BE2C (cell line): ENCODE measurements at regions not wholly inside any gene's neighbourhood (a gene's known extent, or its start where the extent isn't known, plus 50 kb on each side); places are given as distances from the start of the nearest gene placed in this dataset.

Experiments
- DNase-seq: peaks from one replicate; pipeline ENCODE4 v3.0.0-alpha.2; 2020
- H3K27me3 ChIP-seq: fragments of 250-450 bp; sonication (Bioruptor Pico); 2 replicates; pipeline ENCODE4 v1.5.1; 2020; ENCODE audit warnings: mild to moderate bottlenecking
- H3K36me3 ChIP-seq: fragments of 250-450 bp; sonication (Bioruptor Pico); 2 replicates; pipeline ENCODE4 v1.5.1; 2020; ENCODE audit warnings: mild to moderate bottlenecking
- H3K4me1 ChIP-seq: fragments of 250-450 bp; sonication (Bioruptor Pico); 2 replicates; pipeline ENCODE4 v1.5.1; 2020
- H3K4me3 ChIP-seq: 2 replicates; pipeline ENCODE4 v1.5.1; 2011; ENCODE audit warnings: low read depth, low read length
- H3K9me3 ChIP-seq: fragments of 250-450 bp; sonication (Bioruptor Pico); 2 replicates; pipeline ENCODE4 v1.5.1; 2020
- CTCF ChIP-seq: IDR thresholded peaks from 2 replicates; pipeline ENCODE4 v1.5.1; 2012; ENCODE audit warnings: mild to moderate bottlenecking, low read depth, low read length

- peaks cover 3% of the 10 kb centered on the region; the same call in 1 of the 2 replicates for H3K27me3 ChIP-seq
- no peak for TF ChIP-seq CTCF
- no peaks in the 10 kb centered on the region for H3K4me1 ChIP-seq
- H3K4me3 ChIP-seq = no peak overlapping the region
- DNase-seq = no peak
- no peaks in the 10 kb centered on the region for H3K9me3 ChIP-seq
- H3K36me3 ChIP-seq = no peaks in the 10 kb centered on the region
Observed at GRCh38 chr15:79492065-79492464, 59.9 kb downstream of the MINAR1 start.

GRCh38 chr15:79494384-79494909 is 62.3 kb downstream of the MINAR1 start:
- no peak overlapping the region for H3K4me3 ChIP-seq
- H3K36me3 ChIP-seq = no peaks in the 10 kb centered on the region
- H3K4me1 ChIP-seq = no peaks in the 10 kb centered on the region
- no peak for DNase-seq
- H3K9me3 ChIP-seq = no peaks in the 10 kb centered on the region
- H3K27me3 ChIP-seq = peaks cover 3% of the 10 kb centered on the region; the same call in 1 of the 2 replicates
- TF ChIP-seq CTCF = no peak

GRCh38 chr15:79494963-79495755 is 63.0 kb downstream of the MINAR1 start:
- no peaks in the 10 kb centered on the region for H3K9me3 ChIP-seq
- no peaks in the 10 kb centered on the region for H3K4me1 ChIP-seq
- DNase-seq = no peak
- TF ChIP-seq CTCF = no peak
- H3K36me3 ChIP-seq = no peaks in the 10 kb centered on the region
- H3K27me3 ChIP-seq = peaks cover 3% of the 10 kb centered on the region; the same call in 1 of the 2 replicates
- H3K4me3 ChIP-seq = no peak overlapping the region

- DNase-seq = no peak
- H3K27me3 ChIP-seq = peaks cover 3% of the 10 kb centered on the region; the same call in 1 of the 2 replicates
- no peak overlapping the region for H3K4me3 ChIP-seq
- no peaks in the 10 kb centered on the region for H3K4me1 ChIP-seq
- H3K9me3 ChIP-seq = no peaks in the 10 kb centered on the region
- no peaks in the 10 kb centered on the region for H3K36me3 ChIP-seq
- TF ChIP-seq CTCF = no peak
Observed at GRCh38 chr15:79495775-79496174, 63.6 kb downstream of the MINAR1 start.

GRCh38 chr15:79496838-79497237 is 64.7 kb downstream of the MINAR1 start:
- peaks cover 3% of the 10 kb centered on the region; the same call in 1 of the 2 replicates for H3K27me3 ChIP-seq
- no peaks in the 10 kb centered on the region for H3K9me3 ChIP-seq
- no peaks in the 10 kb centered on the region for H3K36me3 ChIP-seq
- no peak for TF ChIP-seq CTCF
- no peak for DNase-seq
- no peak overlapping the region for H3K4me3 ChIP-seq
- H3K4me1 ChIP-seq = no peaks in the 10 kb centered on the region

- Histone ChIP-seq H3K36me3 (no peaks in the 10 kb centered on the region), H3K9me3 (no peaks in the 10 kb centered on the region), H3K4me1 (no peaks in the 10 kb centered on the region), H3K4me3 (no peak overlapping the region), H3K27me3 (no peaks in the 10 kb centered on the region)
- DNase-seq = no peak
- TF ChIP-seq CTCF = no peak
Observed at GRCh38 chr15:79501086-79501485, 69.0 kb downstream of the MINAR1 start.
